ENCODE measurements at regions not wholly inside any gene's neighbourhood (a gene's known extent, or its start where the extent isn't known, plus 50 kb on each side); places are given as distances from the start of the nearest gene placed in this dataset.

- H3K4me3 ChIP-seq (ENCODE audit: low read depth, low read length) = no peak overlapping the region
- TF ChIP-seq CTCF (IDR thresholded peaks at IDR 0.05; ENCODE audit: low read depth, low read length) = no peak
These were observed 253.7 kb downstream of the ATXN7L3B start for GRCh38 chr12:74791365-74791764.

GRCh38 chr12:74794522-74794921 is 256.9 kb downstream of the ATXN7L3B start:
- no peak for TF ChIP-seq CTCF (IDR thresholded peaks at IDR 0.05; ENCODE audit: low read depth, low read length)
- H3K4me3 ChIP-seq (ENCODE audit: low read depth, low read length) = no peak overlapping the region

GRCh38 chr12:74801625-74802024 is 264.0 kb downstream of the ATXN7L3B start:
- no peak overlapping the region for H3K4me3 ChIP-seq (ENCODE audit: low read depth, low read length)
- no peak for TF ChIP-seq CTCF (IDR thresholded peaks at IDR 0.05; ENCODE audit: low read depth, low read length)

- no peak for TF ChIP-seq CTCF (IDR thresholded peaks at IDR 0.05; ENCODE audit: low read depth, low read length)
- no peak overlapping the region for H3K4me3 ChIP-seq (ENCODE audit: low read depth, low read length)
These were observed 279.0 kb downstream of the ATXN7L3B start for GRCh38 chr12:74816398-74817175.

- no peak overlapping the region for H3K4me3 ChIP-seq (ENCODE audit: low read depth, low read length)
- TF ChIP-seq CTCF (IDR thresholded peaks at IDR 0.05; ENCODE audit: low read depth, low read length) = no peak
These were observed 279.9 kb downstream of the ATXN7L3B start for GRCh38 chr12:74817499-74817898.

- TF ChIP-seq CTCF (IDR thresholded peaks at IDR 0.05; ENCODE audit: low read depth, low read length) = no peak
- H3K4me3 ChIP-seq (ENCODE audit: low read depth, low read length) = no peak overlapping the region
These were observed 280.8 kb downstream of the ATXN7L3B start for GRCh38 chr12:74818412-74818811.

GRCh38 chr12:74820324-74820723 is 282.7 kb downstream of the ATXN7L3B start:
- no peak overlapping the region for H3K4me3 ChIP-seq (ENCODE audit: low read depth, low read length)
- no peak for TF ChIP-seq CTCF (IDR thresholded peaks at IDR 0.05; ENCODE audit: low read depth, low read length)

Data from WI38 (cell line).